Body of pancreas (tissue), 4 donors: ENCODE measurements at regions not wholly inside any gene's neighbourhood (a gene's known extent, or its start where the extent isn't known, plus 50 kb on each side); places are given as distances from the start of the nearest gene placed in this dataset.

ENCODE experiments used
- ATAC-seq: fragments of 150-250 bp; one replicate; pipeline ENCODE4 v1.9.1; 2016
- DNase-seq, 4 donors: peaks; one replicate each; pipeline ENCODE4 v3.0.0-alpha.2; 2019
- H3K27ac ChIP-seq, 4 donors: fragments of 200-600 bp; sonication (generic); 1 replicate in 3 of 4; 2 replicates in 1 of 4; pipeline versions ENCODE4 v1.5.1 to v1.6.1; 2016 to 2019; ENCODE audit warnings: mild to moderate bottlenecking in 1 of 4, mixed read lengths in 1 of 4, moderate library complexity in 1 of 4
- H3K27me3 ChIP-seq, 2 donors: fragments of 200-600 bp; sonication (generic); one replicate each; pipeline ENCODE4 v1.6.0; 2016; ENCODE audit warnings: mild to moderate bottlenecking in 1 of 2
- H3K36me3 ChIP-seq, 2 donors: fragments of 200-600 bp; sonication (generic); replicated peaks in 1 of 2; 2 replicates each; pipeline ENCODE4 v1.5.1; 2016; ENCODE audit warnings: low read depth in 2 of 2; ENCODE audit not compliant: insufficient read depth in 1 of 2
- H3K4me1 ChIP-seq: fragments of 200-600 bp; sonication (generic); one replicate; pipeline ENCODE4 v1.6.0; 2016
- H3K4me3 ChIP-seq, 2 donors: fragments of 200-600 bp; sonication (generic); 1 replicate in 1 of 2; 2 replicates in 1 of 2; pipeline ENCODE4 v1.5.1; 2016 to 2019
- H3K9me3 ChIP-seq, 3 donors: fragments of 200-600 bp; sonication (generic); 1 replicate in 2 of 3; 2 replicates in 1 of 3; pipeline ENCODE4 v1.5.1; 2016
- POLR2A ChIP-seq, 3 donors: fragments of 450-650 bp; IDR thresholded peaks; one replicate each; pipeline ENCODE4 v1.6.1; 2016; ENCODE audit warnings: antibody characterized with exemption in 3 of 3, mild to moderate bottlenecking in 2 of 3
- WGBS, 2 donors: methylation state at CpG; one replicate each; pipeline ENCODE4 v1.1.5; 2017; 5-methylcytosine and 5-hydroxymethylcytosine counted together
- intact Hi-C: fragments of 100-400 bp; cut with DNase I; formaldehyde crosslinking; loops from one replicate; pipeline ENCODE4 v1.15.1; 2023
- TF ChIP-seq, protein P1 (sequence below), 7 experiments: fragments of 450-650 bp in 4 of 7; fragments of 200-600 bp in 3 of 7; sonication (generic) in 3 of 7; IDR thresholded peaks; one replicate each; pipeline ENCODE4 v1.5.1; 2016 to 2019; ENCODE audit warnings: antibody characterized with exemption in 7 of 7

DNA sequence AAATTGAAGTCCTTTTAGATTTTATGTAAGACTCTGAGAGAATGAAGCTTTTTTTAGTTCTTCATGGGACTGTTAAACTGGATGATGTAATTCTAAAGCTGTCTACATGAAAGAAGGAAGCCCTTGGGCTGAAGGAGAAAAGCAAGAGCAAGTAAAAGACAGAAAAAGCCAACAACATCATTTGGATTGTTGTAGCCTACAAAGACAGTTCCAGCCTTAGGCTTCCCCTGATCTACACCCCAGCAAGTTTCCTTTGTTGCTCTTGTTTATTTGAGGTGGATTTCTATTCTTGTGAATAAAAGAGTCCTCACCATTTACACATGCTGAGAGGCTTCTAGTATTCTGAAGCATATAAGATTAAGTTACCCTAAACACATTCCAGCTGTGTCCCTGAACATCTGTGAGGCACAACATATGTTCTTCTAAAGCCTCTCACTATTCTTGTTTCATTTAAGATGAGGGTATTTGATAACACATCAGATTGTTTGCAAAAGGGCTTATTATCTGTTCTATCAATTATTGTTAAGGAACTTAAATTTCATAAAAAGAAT, 377.8 kb downstream of the LNPK start:
- intact Hi-C loops, result no loop called here
- Histone ChIP-seq H3K4me1 (no peaks in the 10 kb centered on the region), H3K9me3 (no peaks in the 10 kb centered on the region), H3K36me3 (no peaks in the 10 kb centered on the region), H3K4me3 (no peak overlapping the region), H3K27me3 (no peaks in the 10 kb centered on the region), H3K27ac (no peak overlapping the region)
- no peak for TF ChIP-seq POLR2A (IDR thresholded peaks at IDR 0.05)
- TF ChIP-seq, protein P1, sequence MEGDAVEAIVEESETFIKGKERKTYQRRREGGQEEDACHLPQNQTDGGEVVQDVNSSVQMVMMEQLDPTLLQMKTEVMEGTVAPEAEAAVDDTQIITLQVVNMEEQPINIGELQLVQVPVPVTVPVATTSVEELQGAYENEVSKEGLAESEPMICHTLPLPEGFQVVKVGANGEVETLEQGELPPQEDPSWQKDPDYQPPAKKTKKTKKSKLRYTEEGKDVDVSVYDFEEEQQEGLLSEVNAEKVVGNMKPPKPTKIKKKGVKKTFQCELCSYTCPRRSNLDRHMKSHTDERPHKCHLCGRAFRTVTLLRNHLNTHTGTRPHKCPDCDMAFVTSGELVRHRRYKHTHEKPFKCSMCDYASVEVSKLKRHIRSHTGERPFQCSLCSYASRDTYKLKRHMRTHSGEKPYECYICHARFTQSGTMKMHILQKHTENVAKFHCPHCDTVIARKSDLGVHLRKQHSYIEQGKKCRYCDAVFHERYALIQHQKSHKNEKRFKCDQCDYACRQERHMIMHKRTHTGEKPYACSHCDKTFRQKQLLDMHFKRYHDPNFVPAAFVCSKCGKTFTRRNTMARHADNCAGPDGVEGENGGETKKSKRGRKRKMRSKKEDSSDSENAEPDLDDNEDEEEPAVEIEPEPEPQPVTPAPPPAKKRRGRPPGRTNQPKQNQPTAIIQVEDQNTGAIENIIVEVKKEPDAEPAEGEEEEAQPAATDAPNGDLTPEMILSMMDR (IDR thresholded peaks at IDR 0.05), result no peak
- DNase-seq, result no peak
- ATAC-seq, result no peak

DNA sequence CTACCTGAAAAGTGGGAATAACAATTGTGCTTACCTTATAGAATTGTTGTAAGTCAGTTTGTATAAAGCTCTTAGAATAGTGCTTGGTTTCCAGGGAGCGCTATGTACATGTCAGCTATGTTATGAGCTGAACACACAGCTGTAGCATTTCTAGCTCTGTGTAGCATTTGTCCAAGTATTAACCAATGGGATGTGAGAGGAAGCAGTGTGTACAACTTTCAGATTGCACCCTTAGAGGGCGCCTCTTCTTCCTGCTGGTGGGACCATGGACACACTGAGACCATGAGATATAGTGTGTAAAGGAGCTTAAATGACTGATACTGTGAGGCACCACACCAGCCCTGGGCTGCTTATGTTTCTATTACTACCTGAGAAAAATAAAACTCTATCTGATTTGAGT, 380.2 kb downstream of the LNPK start:
- TF ChIP-seq, protein P1 (IDR thresholded peaks at IDR 0.05), result no peak
- TF ChIP-seq POLR2A (IDR thresholded peaks at IDR 0.05), result no peak
- Histone ChIP-seq H3K9me3 (no peaks in the 10 kb centered on the region), H3K36me3 (no peaks in the 10 kb centered on the region), H3K27me3 (no peaks in the 10 kb centered on the region), H3K27ac (no peak overlapping the region), H3K4me1 (no peaks in the 10 kb centered on the region), H3K4me3 (no peak overlapping the region)
- WGBS, 2 donors, result 66% methylated on average over 2 of the region's 2 CpGs
- DNase-seq (no peak), ATAC-seq (no peak)
- intact Hi-C loops, result no loop called here

- no peak overlapping the region for H3K4me3 ChIP-seq
- no peak for TF ChIP-seq POLR2A (IDR thresholded peaks at IDR 0.05)
- TF ChIP-seq, protein P1 (IDR thresholded peaks at IDR 0.05), result no peak
- WGBS, 2 donors, result 29 to 42% methylated on average over 2 of the region's 2 CpGs
Observed at GRCh38 chr2:175620106-175620505, 382.0 kb downstream of the LNPK start.

GRCh38 chr2:175619179-175620045, 382.7 kb downstream of the LNPK start:
- no peaks in the 10 kb centered on the region for H3K9me3 ChIP-seq
- H3K4me3 ChIP-seq, result no peak overlapping the region
- H3K27ac ChIP-seq, result no peak overlapping the region
- no peak for TF ChIP-seq POLR2A (IDR thresholded peaks at IDR 0.05)
- no peaks in the 10 kb centered on the region for H3K27me3 ChIP-seq
- no peaks in the 10 kb centered on the region for H3K36me3 ChIP-seq
- DNase-seq (no peak), ATAC-seq (no peak)
- intact Hi-C loops, result no loop called here
- 31 to 58% methylated on average over 2 of the region's 2 CpGs for WGBS, 2 donors
- H3K4me1 ChIP-seq, result no peaks in the 10 kb centered on the region

More at GRCh38 chr2:175620106-175620505, 382.0 kb downstream of the LNPK start:
- intact Hi-C loops, result no loop called here
- Histone ChIP-seq H3K36me3 (no peaks in the 10 kb centered on the region), H3K4me1 (no peaks in the 10 kb centered on the region), H3K27ac (no peak overlapping the region), H3K9me3 (no peaks in the 10 kb centered on the region), H3K27me3 (no peaks in the 10 kb centered on the region)
- ATAC-seq (no peak), DNase-seq (no peak)

DNA sequence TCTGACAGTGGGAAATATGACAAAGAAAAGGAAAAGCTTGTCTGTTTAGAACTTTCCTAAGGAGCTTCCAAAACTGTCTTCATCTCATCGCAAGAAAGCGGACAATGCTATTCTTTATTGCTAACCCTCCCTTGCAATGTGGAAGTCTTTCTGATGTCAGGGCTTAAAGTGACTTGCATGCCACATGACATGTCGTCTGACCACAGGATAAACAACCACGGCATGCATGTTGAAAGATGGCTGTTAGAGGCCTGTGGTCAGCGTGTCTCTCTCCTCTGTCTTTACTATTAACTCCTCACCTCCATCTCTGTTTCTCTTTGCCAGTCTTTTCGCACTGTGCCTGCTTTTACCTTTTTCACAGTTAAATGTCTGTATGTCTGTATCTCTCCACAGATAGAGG, 389.8 kb downstream of the LNPK start:
- intact Hi-C loops, result no loop called here
- DNase-seq (no peak), ATAC-seq (no peak)
- Histone ChIP-seq H3K9me3 (no peaks in the 10 kb centered on the region), H3K4me1 (no peaks in the 10 kb centered on the region), H3K27me3 (no peaks in the 10 kb centered on the region), H3K4me3 (no peak overlapping the region), H3K27ac (no peak overlapping the region), H3K36me3 (no peaks in the 10 kb centered on the region)
- no peak for TF ChIP-seq POLR2A (IDR thresholded peaks at IDR 0.05)
- TF ChIP-seq, protein P1 (IDR thresholded peaks at IDR 0.05), result no peak
- WGBS, 2 donors, result 59 to 76% methylated on average over 6 of the region's 6 CpGs
